GM12878 (cell line): ENCODE measurements at regions not wholly inside any gene's neighbourhood (a gene's known extent, or its start where the extent isn't known, plus 50 kb on each side); places are given as distances from the start of the nearest gene placed in this dataset.

Experiments used
- ATAC-seq: fragments of 200-7000 bp; cut with Tn5 transposase; 3 replicates; pipeline ENCODE4 v1.9.1; 2020; ENCODE audit warnings: mild to moderate bottlenecking, moderate library complexity
- BruUV-seq: library from RNA; stranded (reverse); fragments of 400-500 nt; replicated peaks from 2 replicates; lab custom pipeline; 2021; lab: Mats Ljungman, UMichigan
- CTCF ChIA-PET: fragments of 300-600 bp; sonication (Branson Sonifier 250); formaldehyde crosslinking; extraction: SDS; loops from one replicate; lab custom pipeline; 2021; ENCODE audit warnings: inconsistent platforms; lab: Yijun Ruan, JAX
- POLR2A ChIA-PET: fragments of 350-600 bp; formaldehyde crosslinking; extraction: SDS; loops from one replicate; lab custom pipeline; 2021; ENCODE audit warnings: inconsistent platforms; lab: Charles Lee
- RAD21 ChIA-PET: fragments of 300-600 bp; sonication (Branson Sonifier 250); formaldehyde crosslinking; loops from one replicate; lab custom pipeline; 2023; ENCODE audit warnings: antibody characterized with exemption; ENCODE audit not compliant: unreplicated experiment; lab: Charles Lee
- SMC1A ChIA-PET: fragments of 300-600 bp; sonication (Branson Sonifier 250); formaldehyde crosslinking; loops from one replicate; lab custom pipeline; 2023; ENCODE audit not compliant: unreplicated experiment, uncharacterized antibody; lab: Charles Lee
- DNase-seq: peaks from one replicate; pipeline ENCODE4 v3.0.0-alpha.2; 2011; ENCODE audit warnings: low read depth, low spot score
- FAIRE-seq: peaks from 3 replicates; lab custom pipeline; 2011; peaks lifted over from hg19 to GRCh38; lab: Jason Lieb, UNC
- H2AFZ ChIP-seq: 2 replicates; pipeline ENCODE4 v1.6.0; 2011; ENCODE audit warnings: low read depth, low read length, control low read depth; ENCODE audit not compliant: control insufficient read depth
- H3K27ac ChIP-seq: 2 replicates; pipeline ENCODE4 v1.5.1; 2011; ENCODE audit warnings: control low read depth; ENCODE audit not compliant: control insufficient read depth, insufficient read depth
- H3K27me3 ChIP-seq, 2 experiments: replicated peaks in 1 of 2; 2 replicates each; pipeline versions ENCODE4 v1.6.0 to v1.6.1; 2011; ENCODE audit warnings: low read length in 1 of 2; ENCODE audit not compliant: control insufficient read depth in 2 of 2, insufficient read depth in 2 of 2
- H3K36me3 ChIP-seq, 2 experiments: 2 replicates each; pipeline ENCODE4 v1.5.1; 2011; ENCODE audit warnings: low read length in 1 of 2; ENCODE audit not compliant: control insufficient read depth in 2 of 2, insufficient read depth in 2 of 2
- H3K4me1 ChIP-seq: 2 replicates; pipeline ENCODE4 v1.6.1; 2011; ENCODE audit warnings: mild to moderate bottlenecking, low read length, moderate library complexity, mixed read lengths; ENCODE audit not compliant: control insufficient read depth, insufficient read depth
- H3K4me2 ChIP-seq: 2 replicates; pipeline ENCODE4 v1.6.0; 2011; ENCODE audit warnings: control low read depth; ENCODE audit not compliant: control insufficient read depth, insufficient read depth
- H3K4me3 ChIP-seq: fragments of 200-600 bp; sonication (generic); 2 replicates; pipeline ENCODE4 v1.5.1; 2016
- H3K79me2 ChIP-seq: 2 replicates; pipeline ENCODE4 v1.6.0; 2011; ENCODE audit warnings: low read length; ENCODE audit not compliant: control insufficient read depth, insufficient read depth
- H3K9ac ChIP-seq: 2 replicates; pipeline ENCODE4 v1.8.0; 2011; ENCODE audit warnings: low read length, control low read depth, mixed read lengths; ENCODE audit not compliant: control insufficient read depth, insufficient read depth
- H3K9me3 ChIP-seq: replicated peaks from 3 replicates; pipeline ENCODE4 v1.5.1; 2011; ENCODE audit warnings: mild to moderate bottlenecking, low read length; ENCODE audit not compliant: control insufficient read depth, insufficient read depth
- H4K20me1 ChIP-seq: 2 replicates; pipeline ENCODE4 v1.6.0; 2011; ENCODE audit not compliant: control insufficient read depth, insufficient read depth
- BMI1 ChIP-seq: fragments of 450-650 bp; IDR thresholded peaks from 2 replicates; pipeline ENCODE4 v1.6.1; 2016; ENCODE audit warnings: mild to moderate bottlenecking, moderate library complexity, borderline replicate concordance
- IKZF1 ChIP-seq: fragments of 450-650 bp; conservative IDR thresholded peaks from 2 replicates; pipeline ENCODE4 v1.6.1; 2017; ENCODE audit warnings: antibody characterized with exemption, mild to moderate bottlenecking
- MTA2 ChIP-seq: fragments of 450-650 bp; IDR thresholded peaks from 2 replicates; pipeline ENCODE4 v1.6.1; 2016; ENCODE audit warnings: low read depth, mild to moderate bottlenecking, moderate library complexity
- MXI1 ChIP-seq: fragments of 150-350 bp; IDR thresholded peaks from 2 replicates; pipeline ENCODE4 v1.6.1; 2011; ENCODE audit warnings: low read depth, mild to moderate bottlenecking, inconsistent platforms, low read length, improper control_type of control experiment
- RB1 ChIP-seq: fragments of 450-650 bp; formaldehyde crosslinking; IDR thresholded peaks from 2 replicates; pipeline ENCODE4 v1.6.1; 2017; ENCODE audit warnings: mild to moderate bottlenecking, borderline replicate concordance
- SMC3 ChIP-seq: IDR thresholded peaks from 2 replicates; pipeline ENCODE4 v1.6.1; 2011; ENCODE audit warnings: low read length, improper control_type of control experiment, borderline replicate concordance
- SUPT20H ChIP-seq: IDR thresholded peaks from 2 replicates; pipeline ENCODE4 v1.6.1; 2011; ENCODE audit warnings: low read depth, mild to moderate bottlenecking, low read length, moderate library complexity, borderline replicate concordance; ENCODE audit not compliant: control insufficient read depth
- WGBS: methylation state at CpG from one replicate; pipeline ENCODE4 v1.1.6; 2016; ENCODE audit warnings: low lambda C conversion rate; ENCODE audit not compliant: insufficient replicate concordance, insufficient coverage; ENCODE audit errors: missing lambda C conversion rate; 5-methylcytosine and 5-hydroxymethylcytosine counted together
- in situ Hi-C: fragments of 300-500 bp; cut with MboI; formaldehyde crosslinking; loops from 9 replicates; pipeline ENCODE4 v1.14.3; 2018; ENCODE audit warnings: mixed read lengths
- intact Hi-C: fragments of 100-400 bp; cut with micrococcal nuclease; formaldehyde crosslinking; loops from one replicate; pipeline ENCODE4 v1.14.2; 2022; ENCODE audit not compliant: unreplicated experiment
- TF ChIP-seq, protein P1 (sequence below): fragments of 450-650 bp; formaldehyde crosslinking; IDR thresholded peaks from 2 replicates; pipeline ENCODE4 v1.5.0; 2022; ENCODE audit warnings: mild to moderate bottlenecking, missing genetic modification characterization
- TF ChIP-seq, protein P2 (sequence below): IDR thresholded peaks from 2 replicates; pipeline ENCODE4 v1.6.1; 2012; ENCODE audit warnings: improper control_type of control experiment, low read depth, low read length; ENCODE audit not compliant: insufficient replicate concordance
- TF ChIP-seq, protein P3 (sequence below): IDR thresholded peaks from 2 replicates; pipeline ENCODE4 v1.6.1; 2012; ENCODE audit warnings: low read depth, low read length, improper control_type of control experiment

- ChIA-PET POLR2A (interaction anchor here (3.8 kb wide), 1 partner anchor 15 kb away, joined by 12 read pairs; no protein-coding TSS in a partner anchor), SMC1A (interaction anchor here (0.6 to 11.0 kb wide), 12 partner anchors 13 to 1824 kb away, joined by 3 to 119 read pairs (median 5); no protein-coding TSS in a partner anchor), CTCF (interaction anchor here (0.9 to 2.3 kb wide), 5 partner anchors 12 to 151 kb away, joined by 3 to 12 read pairs (median 6); no protein-coding TSS in a partner anchor), RAD21 (interaction anchor here (0.7 to 5.5 kb wide), 9 partner anchors 10 to 83 kb away, joined by 3 to 51 read pairs (median 5); no protein-coding TSS in a partner anchor)
- no peak overlapping the region for H3K9ac ChIP-seq
- no peaks in the 10 kb centered on the region for H3K4me1 ChIP-seq
- H3K4me3 ChIP-seq = no peak overlapping the region
- DNase-seq = no peak
- no TSS peak for BruUV-seq
- peak; percentile 77 for ATAC-seq
- no peak overlapping the region for H3K27ac ChIP-seq
- in situ Hi-C loops (no loop called here), intact Hi-C loops (no loop called here)
- H3K36me3 ChIP-seq = no peaks in the 10 kb centered on the region
- no peaks in the 10 kb centered on the region for H3K79me2 ChIP-seq
- no peak for FAIRE-seq
- H4K20me1 ChIP-seq = no peaks in the 10 kb centered on the region
- H3K9me3 ChIP-seq = no peaks in the 10 kb centered on the region; the same call in 2 of the 3 replicates
- 17% methylated on average over 3 of the region's 3 CpGs for WGBS
- H3K27me3 ChIP-seq = no peaks in the 10 kb centered on the region
- no peak overlapping the region for H3K4me2 ChIP-seq
- no peak overlapping the region for H2AFZ ChIP-seq
- TF ChIP-seq IKZF1 (peak; percentile 28; the same call in 1 of the 2 replicates), SMC3 (no peak), SUPT20H (no peak), MXI1 (no peak), MTA2 (peak; percentile 88), BMI1 (no peak), RB1 (no peak)
- TF ChIP-seq, protein P1, sequence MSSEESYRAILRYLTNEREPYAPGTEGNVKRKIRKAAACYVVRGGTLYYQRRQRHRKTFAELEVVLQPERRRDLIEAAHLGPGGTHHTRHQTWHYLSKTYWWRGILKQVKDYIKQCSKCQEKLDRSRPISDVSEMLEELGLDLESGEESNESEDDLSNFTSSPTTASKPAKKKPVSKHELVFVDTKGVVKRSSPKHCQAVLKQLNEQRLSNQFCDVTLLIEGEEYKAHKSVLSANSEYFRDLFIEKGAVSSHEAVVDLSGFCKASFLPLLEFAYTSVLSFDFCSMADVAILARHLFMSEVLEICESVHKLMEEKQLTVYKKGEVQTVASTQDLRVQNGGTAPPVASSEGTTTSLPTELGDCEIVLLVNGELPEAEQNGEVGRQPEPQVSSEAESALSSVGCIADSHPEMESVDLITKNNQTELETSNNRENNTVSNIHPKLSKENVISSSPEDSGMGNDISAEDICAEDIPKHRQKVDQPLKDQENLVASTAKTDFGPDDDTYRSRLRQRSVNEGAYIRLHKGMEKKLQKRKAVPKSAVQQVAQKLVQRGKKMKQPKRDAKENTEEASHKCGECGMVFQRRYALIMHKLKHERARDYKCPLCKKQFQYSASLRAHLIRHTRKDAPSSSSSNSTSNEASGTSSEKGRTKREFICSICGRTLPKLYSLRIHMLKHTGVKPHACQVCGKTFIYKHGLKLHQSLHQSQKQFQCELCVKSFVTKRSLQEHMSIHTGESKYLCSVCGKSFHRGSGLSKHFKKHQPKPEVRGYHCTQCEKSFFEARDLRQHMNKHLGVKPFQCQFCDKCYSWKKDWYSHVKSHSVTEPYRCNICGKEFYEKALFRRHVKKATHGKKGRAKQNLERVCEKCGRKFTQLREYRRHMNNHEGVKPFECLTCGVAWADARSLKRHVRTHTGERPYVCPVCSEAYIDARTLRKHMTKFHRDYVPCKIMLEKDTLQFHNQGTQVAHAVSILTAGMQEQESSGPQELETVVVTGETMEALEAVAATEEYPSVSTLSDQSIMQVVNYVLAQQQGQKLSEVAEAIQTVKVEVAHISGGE (CRISPR knock-in tag) = no peak
- TF ChIP-seq, protein P2, sequence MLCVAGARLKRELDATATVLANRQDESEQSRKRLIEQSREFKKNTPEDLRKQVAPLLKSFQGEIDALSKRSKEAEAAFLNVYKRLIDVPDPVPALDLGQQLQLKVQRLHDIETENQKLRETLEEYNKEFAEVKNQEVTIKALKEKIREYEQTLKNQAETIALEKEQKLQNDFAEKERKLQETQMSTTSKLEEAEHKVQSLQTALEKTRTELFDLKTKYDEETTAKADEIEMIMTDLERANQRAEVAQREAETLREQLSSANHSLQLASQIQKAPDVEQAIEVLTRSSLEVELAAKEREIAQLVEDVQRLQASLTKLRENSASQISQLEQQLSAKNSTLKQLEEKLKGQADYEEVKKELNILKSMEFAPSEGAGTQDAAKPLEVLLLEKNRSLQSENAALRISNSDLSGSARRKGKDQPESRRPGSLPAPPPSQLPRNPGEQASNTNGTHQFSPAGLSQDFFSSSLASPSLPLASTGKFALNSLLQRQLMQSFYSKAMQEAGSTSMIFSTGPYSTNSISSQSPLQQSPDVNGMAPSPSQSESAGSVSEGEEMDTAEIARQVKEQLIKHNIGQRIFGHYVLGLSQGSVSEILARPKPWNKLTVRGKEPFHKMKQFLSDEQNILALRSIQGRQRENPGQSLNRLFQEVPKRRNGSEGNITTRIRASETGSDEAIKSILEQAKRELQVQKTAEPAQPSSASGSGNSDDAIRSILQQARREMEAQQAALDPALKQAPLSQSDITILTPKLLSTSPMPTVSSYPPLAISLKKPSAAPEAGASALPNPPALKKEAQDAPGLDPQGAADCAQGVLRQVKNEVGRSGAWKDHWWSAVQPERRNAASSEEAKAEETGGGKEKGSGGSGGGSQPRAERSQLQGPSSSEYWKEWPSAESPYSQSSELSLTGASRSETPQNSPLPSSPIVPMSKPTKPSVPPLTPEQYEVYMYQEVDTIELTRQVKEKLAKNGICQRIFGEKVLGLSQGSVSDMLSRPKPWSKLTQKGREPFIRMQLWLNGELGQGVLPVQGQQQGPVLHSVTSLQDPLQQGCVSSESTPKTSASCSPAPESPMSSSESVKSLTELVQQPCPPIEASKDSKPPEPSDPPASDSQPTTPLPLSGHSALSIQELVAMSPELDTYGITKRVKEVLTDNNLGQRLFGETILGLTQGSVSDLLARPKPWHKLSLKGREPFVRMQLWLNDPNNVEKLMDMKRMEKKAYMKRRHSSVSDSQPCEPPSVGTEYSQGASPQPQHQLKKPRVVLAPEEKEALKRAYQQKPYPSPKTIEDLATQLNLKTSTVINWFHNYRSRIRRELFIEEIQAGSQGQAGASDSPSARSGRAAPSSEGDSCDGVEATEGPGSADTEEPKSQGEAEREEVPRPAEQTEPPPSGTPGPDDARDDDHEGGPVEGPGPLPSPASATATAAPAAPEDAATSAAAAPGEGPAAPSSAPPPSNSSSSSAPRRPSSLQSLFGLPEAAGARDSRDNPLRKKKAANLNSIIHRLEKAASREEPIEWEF = no peak
- TF ChIP-seq, protein P3, sequence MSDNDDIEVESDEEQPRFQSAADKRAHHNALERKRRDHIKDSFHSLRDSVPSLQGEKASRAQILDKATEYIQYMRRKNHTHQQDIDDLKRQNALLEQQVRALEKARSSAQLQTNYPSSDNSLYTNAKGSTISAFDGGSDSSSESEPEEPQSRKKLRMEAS = no peak
Measured at GRCh38 chr9:107190061-107190935, 92.8 kb upstream of the RAD23B start.
